ENCODE measurements at regions not wholly inside any gene's neighbourhood (a gene's known extent, or its start where the extent isn't known, plus 50 kb on each side); places are given as distances from the start of the nearest gene placed in this dataset.

DNA sequence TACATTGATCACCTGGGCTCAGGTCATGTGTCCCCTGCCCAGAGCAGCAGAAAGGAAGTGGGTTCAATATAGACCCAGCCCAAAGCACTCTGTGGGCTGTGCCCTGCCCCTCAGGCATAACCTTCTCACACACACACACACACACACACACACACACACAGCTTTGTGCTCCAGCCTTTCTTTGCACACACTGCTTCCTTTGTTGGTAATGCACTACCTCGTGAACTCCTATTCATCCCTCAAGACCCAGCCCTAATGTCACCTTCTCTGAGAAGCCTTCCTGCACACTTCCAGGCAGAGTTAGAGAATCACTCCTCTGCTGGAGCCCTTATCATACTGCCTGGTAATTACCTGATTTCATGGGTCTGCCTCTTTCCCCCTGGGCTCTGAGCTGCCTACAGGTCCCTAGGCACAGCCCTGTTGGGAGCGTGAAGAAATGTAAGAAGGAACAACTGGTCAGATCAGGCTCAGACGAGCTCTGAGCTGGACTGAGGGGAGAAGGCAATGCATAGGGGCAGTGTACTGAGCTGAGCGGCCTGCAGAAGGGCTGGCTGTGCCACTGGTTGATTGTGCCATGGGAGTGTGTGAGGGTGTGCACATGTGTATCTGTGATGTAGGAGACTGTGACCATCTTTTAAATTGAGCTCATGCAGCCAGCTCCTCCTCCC is 210.3 kb downstream of the GLI2 start:
- POLR2A ChIA-PET: no interaction called here

More for the DNA sequence above, 210.3 kb downstream of the GLI2 start:
- H3K27ac ChIP-seq (ENCODE audit: extremely low read length, insufficient read depth, low read length): no peak overlapping the region
- H3K27me3 ChIP-seq (ENCODE audit: control insufficient read depth in 1 of 2, insufficient read depth in 2 of 2, low read length in 2 of 2): peaks cover 6 to 43% of the 10 kb centered on the region in 2 experiments; a peak in 3 of 5 replicates
- no peak for DNase-seq (ENCODE audit: low spot score)
- H3K36me3 ChIP-seq (replicated peaks in 1 of 2; ENCODE audit: control insufficient read depth in 1 of 2, insufficient read depth in 2 of 2, low read length in 2 of 2): no peaks in the 10 kb centered on the region
- 24% methylated on average over 4 of the region's 4 CpGs for WGBS (ENCODE audit: low lambda C conversion rate)
- H2AFZ ChIP-seq (ENCODE audit: low read length): no peak overlapping the region
- no peaks in the 10 kb centered on the region for H3K9me3 ChIP-seq (ENCODE audit: low read length)
- CTCF ChIA-PET (ENCODE audit: low intra/inter-chr PET ratio, low total read pairs): no interaction called here
- BruUV-seq (replicated peaks): no TSS peak
- no peak for FAIRE-seq
- peaks cover 21% of the 10 kb centered on the region for H3K4me1 ChIP-seq (ENCODE audit: insufficient read depth, low read length)
- H3K9ac ChIP-seq (ENCODE audit: insufficient read depth, low read depth, low read length): no peak overlapping the region
- H3K4me3 ChIP-seq (replicated peaks in 1 of 3; ENCODE audit: insufficient read depth in 1 of 3, low read depth in 2 of 3, low read length in 3 of 3): no peak overlapping the region
- ATAC-seq: no peak
- H3K4me2 ChIP-seq (ENCODE audit: low read depth, low read length): no peak overlapping the region
- no peaks in the 10 kb centered on the region for H3K79me2 ChIP-seq (ENCODE audit: insufficient read depth, low read length)
- H4K20me1 ChIP-seq (ENCODE audit: insufficient read depth, low read length): no peaks in the 10 kb centered on the region; the same call in 1 of the 2 replicates
- in situ Hi-C loops (cut with HindIII; ENCODE audit: extremely low pct_ligation_motif_present, low pct_unique_long_range_greater_than_20kb): loop anchor here (5.0 kb wide), 2 partner anchors 39 to 249 kb away; no protein-coding TSS in a partner anchor
- intact Hi-C loops (cut with micrococcal nuclease; ENCODE audit: unreplicated experiment): loop anchor here (5.0 kb wide), 1 partner anchor 39 kb away; no protein-coding TSS in a partner anchor
- TF ChIP-seq, protein P1, sequence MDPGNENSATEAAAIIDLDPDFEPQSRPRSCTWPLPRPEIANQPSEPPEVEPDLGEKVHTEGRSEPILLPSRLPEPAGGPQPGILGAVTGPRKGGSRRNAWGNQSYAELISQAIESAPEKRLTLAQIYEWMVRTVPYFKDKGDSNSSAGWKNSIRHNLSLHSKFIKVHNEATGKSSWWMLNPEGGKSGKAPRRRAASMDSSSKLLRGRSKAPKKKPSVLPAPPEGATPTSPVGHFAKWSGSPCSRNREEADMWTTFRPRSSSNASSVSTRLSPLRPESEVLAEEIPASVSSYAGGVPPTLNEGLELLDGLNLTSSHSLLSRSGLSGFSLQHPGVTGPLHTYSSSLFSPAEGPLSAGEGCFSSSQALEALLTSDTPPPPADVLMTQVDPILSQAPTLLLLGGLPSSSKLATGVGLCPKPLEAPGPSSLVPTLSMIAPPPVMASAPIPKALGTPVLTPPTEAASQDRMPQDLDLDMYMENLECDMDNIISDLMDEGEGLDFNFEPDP (CRISPR knock-in tag; conservative IDR thresholded peaks at IDR 0.05): no peak
- TF ChIP-seq HDAC1 (CRISPR knock-in tag; IDR thresholded peaks at IDR 0.05) (no peak), MTA1 (CRISPR knock-in tag; IDR thresholded peaks at IDR 0.05; ENCODE audit: borderline replicate concordance) (no peak), SP140L (CRISPR knock-in tag; IDR thresholded peaks at IDR 0.05; ENCODE audit: borderline replicate concordance) (no peak), SNAPC2 (CRISPR knock-in tag; IDR thresholded peaks at IDR 0.05) (no peak), NAIF1 (CRISPR knock-in tag; IDR thresholded peaks at IDR 0.05; ENCODE audit: borderline replicate concordance) (no peak), ZNF572 (CRISPR knock-in tag; IDR thresholded peaks at IDR 0.05) (no peak), MXI1 (IDR thresholded peaks at IDR 0.05; ENCODE audit: borderline replicate concordance, low read depth, low read length) (no peak), MAF1 (CRISPR knock-in tag; IDR thresholded peaks at IDR 0.05; ENCODE audit: borderline replicate concordance) (no peak), KLF9 (CRISPR knock-in tag; IDR thresholded peaks at IDR 0.05; ENCODE audit: low read depth) (no peak), ZNF24 (IDR thresholded peaks at IDR 0.05) (no peak), ZNF747 (CRISPR knock-in tag; IDR thresholded peaks at IDR 0.05; ENCODE audit: borderline replicate concordance) (no peak)
- TF ChIP-seq, protein P2, sequence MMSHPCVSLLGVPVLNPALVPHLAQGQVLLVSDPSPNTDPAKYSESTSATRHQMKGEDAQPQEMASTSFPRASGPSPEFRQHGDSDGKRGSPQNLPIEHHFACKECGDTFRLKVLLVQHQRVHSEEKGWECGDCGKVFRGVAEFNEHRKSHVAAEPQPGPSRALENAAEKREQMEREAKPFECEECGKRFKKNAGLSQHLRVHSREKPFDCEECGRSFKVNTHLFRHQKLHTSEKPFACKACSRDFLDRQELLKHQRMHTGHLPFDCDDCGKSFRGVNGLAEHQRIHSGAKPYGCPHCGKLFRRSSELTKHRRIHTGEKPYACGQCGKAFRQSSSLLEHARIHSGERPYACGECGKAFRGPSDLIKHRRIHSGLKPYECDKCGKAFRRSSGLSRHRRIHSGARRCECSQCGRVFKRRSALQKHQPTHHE (CRISPR knock-in tag; IDR thresholded peaks at IDR 0.05; ENCODE audit: borderline replicate concordance): no peak
- TF ChIP-seq, protein P3, sequence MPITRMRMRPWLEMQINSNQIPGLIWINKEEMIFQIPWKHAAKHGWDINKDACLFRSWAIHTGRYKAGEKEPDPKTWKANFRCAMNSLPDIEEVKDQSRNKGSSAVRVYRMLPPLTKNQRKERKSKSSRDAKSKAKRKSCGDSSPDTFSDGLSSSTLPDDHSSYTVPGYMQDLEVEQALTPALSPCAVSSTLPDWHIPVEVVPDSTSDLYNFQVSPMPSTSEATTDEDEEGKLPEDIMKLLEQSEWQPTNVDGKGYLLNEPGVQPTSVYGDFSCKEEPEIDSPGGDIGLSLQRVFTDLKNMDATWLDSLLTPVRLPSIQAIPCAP (CRISPR knock-in tag; IDR thresholded peaks at IDR 0.05; ENCODE audit: low read depth): no peak
- TF ChIP-seq, protein P4, sequence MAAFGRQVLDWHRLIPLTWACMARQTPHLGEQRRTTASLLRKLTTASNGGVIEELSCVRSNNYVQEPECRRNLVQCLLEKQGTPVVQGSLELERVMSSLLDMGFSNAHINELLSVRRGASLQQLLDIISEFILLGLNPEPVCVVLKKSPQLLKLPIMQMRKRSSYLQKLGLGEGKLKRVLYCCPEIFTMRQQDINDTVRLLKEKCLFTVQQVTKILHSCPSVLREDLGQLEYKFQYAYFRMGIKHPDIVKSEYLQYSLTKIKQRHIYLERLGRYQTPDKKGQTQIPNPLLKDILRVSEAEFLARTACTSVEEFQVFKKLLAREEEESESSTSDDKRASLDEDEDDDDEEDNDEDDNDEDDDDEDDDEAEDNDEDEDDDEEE (CRISPR knock-in tag; IDR thresholded peaks at IDR 0.05): no peak
- TF ChIP-seq, protein P5, sequence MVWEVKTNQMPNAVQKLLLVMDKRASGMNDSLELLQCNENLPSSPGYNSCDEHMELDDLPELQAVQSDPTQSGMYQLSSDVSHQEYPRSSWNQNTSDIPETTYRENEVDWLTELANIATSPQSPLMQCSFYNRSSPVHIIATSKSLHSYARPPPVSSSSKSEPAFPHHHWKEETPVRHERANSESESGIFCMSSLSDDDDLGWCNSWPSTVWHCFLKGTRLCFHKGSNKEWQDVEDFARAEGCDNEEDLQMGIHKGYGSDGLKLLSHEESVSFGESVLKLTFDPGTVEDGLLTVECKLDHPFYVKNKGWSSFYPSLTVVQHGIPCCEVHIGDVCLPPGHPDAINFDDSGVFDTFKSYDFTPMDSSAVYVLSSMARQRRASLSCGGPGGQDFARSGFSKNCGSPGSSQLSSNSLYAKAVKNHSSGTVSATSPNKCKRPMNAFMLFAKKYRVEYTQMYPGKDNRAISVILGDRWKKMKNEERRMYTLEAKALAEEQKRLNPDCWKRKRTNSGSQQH (CRISPR knock-in tag; IDR thresholded peaks at IDR 0.05; ENCODE audit: low read depth): no peak

Data from HepG2 (cell line).